ENCODE measurements at regions not wholly inside any gene's neighbourhood (a gene's known extent, or its start where the extent isn't known, plus 50 kb on each side); places are given as distances from the start of the nearest gene placed in this dataset.

GRCh38 chr2:129441610-129442009 lies 537.9 kb upstream of the RAB6C start:
- no peak for DNase-seq

GRCh38 chr2:129443235-129443864 lies 536.1 kb upstream of the RAB6C start:
- no peak for DNase-seq

GRCh38 chr2:129443865-129444739 lies 535.4 kb upstream of the RAB6C start:
- DNase-seq, result no peak

GRCh38 chr2:129444751-129445150 lies 534.7 kb upstream of the RAB6C start:
- DNase-seq, result no peak

GRCh38 chr2:129456691-129457090 lies 522.8 kb upstream of the RAB6C start:
- no peak for DNase-seq

GRCh38 chr2:129457277-129457818 lies 522.1 kb upstream of the RAB6C start:
- DNase-seq, result no peak

GRCh38 chr2:129458006-129458405 lies 521.5 kb upstream of the RAB6C start:
- DNase-seq, result no peak

GRCh38 chr2:129458436-129458835 lies 521.0 kb upstream of the RAB6C start:
- DNase-seq, result no peak

- DNase-seq, result no peak
These were observed 520.1 kb upstream of the RAB6C start for GRCh38 chr2:129459200-129459876.

- no peak for DNase-seq
These were observed 519.6 kb upstream of the RAB6C start for GRCh38 chr2:129459881-129460280.

- no peak for DNase-seq
These were observed 518.9 kb upstream of the RAB6C start for GRCh38 chr2:129460299-129461198.

- no peak for DNase-seq
These were observed 517.1 kb upstream of the RAB6C start for GRCh38 chr2:129462349-129462748.

GRCh38 chr2:129462967-129463366 lies 516.5 kb upstream of the RAB6C start:
- no peak for DNase-seq

GRCh38 chr2:129464036-129464435 lies 515.4 kb upstream of the RAB6C start:
- DNase-seq, result no peak

GRCh38 chr2:129464631-129465030 lies 514.8 kb upstream of the RAB6C start:
- DNase-seq, result no peak

- no peak for DNase-seq
These were observed 514.4 kb upstream of the RAB6C start for GRCh38 chr2:129465045-129465444.

GRCh38 chr2:129466389-129466788 lies 513.1 kb upstream of the RAB6C start:
- no peak for DNase-seq

- no peak for DNase-seq
These were observed 512.3 kb upstream of the RAB6C start for GRCh38 chr2:129467012-129467779.

GRCh38 chr2:129467941-129468340 lies 511.5 kb upstream of the RAB6C start:
- no peak for DNase-seq

GRCh38 chr2:129468879-129469278 lies 510.6 kb upstream of the RAB6C start:
- no peak for DNase-seq

GRCh38 chr2:129469389-129469788 lies 510.1 kb upstream of the RAB6C start:
- no peak for DNase-seq

GRCh38 chr2:129469871-129470270 lies 509.6 kb upstream of the RAB6C start:
- no peak for DNase-seq

All from stimulated activated CD4-positive, alpha-beta T cell treated with anti-CD3 and anti-CD28 coated beads, Interleukin-15, amount 100 ng/mL, for 24 hours (primary cell).